Loucy (cell line): ENCODE measurements at regions not wholly inside any gene's neighbourhood (a gene's known extent, or its start where the extent isn't known, plus 50 kb on each side); places are given as distances from the start of the nearest gene placed in this dataset.

Experiments used
- CTCF ChIP-seq: fragments of 200-600 bp; sonication (generic); conservative IDR thresholded peaks from 2 replicates; pipeline ENCODE4 v1.5.1; 2014; ENCODE audit warnings: mild to moderate bottlenecking, antibody characterized with exemption, low read length
- EZH2phosphoT487 ChIP-seq: fragments of 200-600 bp; IDR thresholded peaks from 2 replicates; pipeline ENCODE4 v1.6.1; 2018; ENCODE audit warnings: antibody characterized with exemption, mild to moderate bottlenecking, moderate library complexity, borderline replicate concordance

GRCh38 chr9:16103620-16104397, 551.0 kb downstream of the CCDC171 start:
- TF ChIP-seq CTCF = no peak
- no peak for TF ChIP-seq EZH2phosphoT487
